AML-193 (cell line): ENCODE measurements at regions not wholly inside any gene's neighbourhood (a gene's known extent, or its start where the extent isn't known, plus 50 kb on each side); places are given as distances from the start of the nearest gene placed in this dataset.

Experiments
- DNase-seq, 2 experiments: peaks; one replicate each; lab custom pipeline; 2025; lab: John Stamatoyannopoulos, UW

DNA sequence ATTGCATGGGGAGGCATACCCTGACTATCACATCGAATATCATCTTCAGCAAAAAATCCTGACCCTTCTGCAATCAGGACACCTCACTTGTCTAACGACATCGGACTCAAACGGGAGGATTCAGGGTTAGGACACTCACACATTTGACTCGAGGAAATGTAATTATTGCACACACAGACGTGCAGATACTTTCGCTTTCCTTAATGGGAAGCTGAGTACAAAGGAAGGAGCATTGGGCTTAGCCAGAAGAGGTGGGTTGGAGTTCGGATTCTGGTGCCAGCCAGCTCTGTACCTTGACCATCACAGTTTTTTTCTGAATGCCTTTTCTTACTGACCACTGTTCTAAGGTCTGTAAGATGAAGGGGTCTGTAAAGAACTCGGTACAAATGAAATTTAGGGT, 260.4 kb downstream of the GALC start:
- no peak for DNase-seq

- no peak for DNase-seq
These were observed 267.7 kb downstream of the GALC start for GRCh38 chr14:87725318-87725717.

GRCh38 chr14:87712396-87713090, 280.4 kb downstream of the GALC start:
- no peak for DNase-seq

- no peak for DNase-seq
These were observed 287.5 kb downstream of the GALC start for GRCh38 chr14:87705439-87705896.

GRCh38 chr14:87698481-87698880, 294.5 kb downstream of the GALC start:
- DNase-seq, result no peak

GRCh38 chr14:87696485-87696884, 296.5 kb downstream of the GALC start:
- no peak for DNase-seq

GRCh38 chr14:87691042-87691881, 301.7 kb downstream of the GALC start:
- no peak for DNase-seq

DNA sequence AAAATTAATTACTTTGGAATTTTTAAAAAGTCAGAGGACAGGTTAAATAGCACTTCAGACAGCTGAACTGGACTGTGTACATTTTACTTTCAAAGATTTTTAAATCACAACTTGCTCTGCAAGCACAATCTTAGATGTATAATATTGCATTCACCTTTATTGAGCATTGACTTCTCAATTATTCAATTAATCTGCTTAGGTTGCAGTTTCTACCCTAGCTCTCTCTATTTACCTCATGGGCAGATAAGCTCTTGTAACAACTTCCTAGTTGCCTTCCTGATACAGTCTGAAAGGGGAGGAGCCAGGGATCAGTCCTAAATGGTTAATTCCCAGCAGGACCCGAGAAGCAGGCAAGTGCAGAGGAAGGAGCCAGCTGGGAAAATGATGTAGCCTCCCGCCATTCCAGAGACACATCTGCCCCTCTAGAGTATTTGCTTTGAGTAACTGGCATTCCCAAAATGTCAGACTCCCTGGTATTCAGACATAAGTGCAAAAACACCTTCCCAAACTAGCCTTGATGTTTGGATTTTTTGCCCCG, 302.8 kb downstream of the GALC start:
- no peak for DNase-seq

DNA sequence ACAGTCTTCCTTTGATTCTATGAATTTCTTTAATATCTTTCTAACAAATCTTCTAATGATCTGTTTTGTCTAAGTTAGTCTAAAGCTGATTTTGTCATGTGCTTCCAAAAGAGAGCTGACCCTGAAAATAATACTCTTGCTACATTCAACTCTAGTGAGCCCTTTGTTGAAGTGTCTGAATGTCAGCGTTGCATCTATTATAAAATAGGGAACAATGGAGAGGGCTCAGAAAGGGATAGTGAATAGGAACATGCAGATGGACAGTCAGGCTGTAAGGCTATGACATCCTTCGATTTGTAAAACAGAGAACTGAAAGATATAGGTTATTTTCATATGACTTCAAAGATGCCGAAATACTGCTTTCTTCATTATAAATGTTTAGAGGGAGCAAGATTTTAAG, 304.5 kb downstream of the GALC start:
- DNase-seq, result no peak

DNA sequence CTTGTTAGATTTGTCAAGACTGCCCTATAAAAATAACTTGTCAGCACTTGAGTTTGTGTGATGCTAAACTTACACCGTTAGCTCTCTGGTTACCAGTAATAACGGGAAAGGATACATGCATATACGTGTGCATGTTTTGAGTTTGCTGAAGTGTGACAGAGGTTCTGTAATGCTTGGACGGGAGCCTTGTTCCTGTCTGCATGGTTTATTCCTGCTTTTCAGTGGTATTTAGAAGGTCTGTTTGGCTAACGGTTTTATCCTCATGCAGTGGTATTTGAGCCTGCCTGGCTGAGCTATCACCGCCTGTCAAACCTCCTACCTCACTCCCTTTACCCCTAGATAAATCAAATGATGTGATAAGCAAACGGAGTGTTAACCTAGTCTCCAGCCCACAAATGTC, 305.6 kb downstream of the GALC start:
- DNase-seq, result no peak

DNA sequence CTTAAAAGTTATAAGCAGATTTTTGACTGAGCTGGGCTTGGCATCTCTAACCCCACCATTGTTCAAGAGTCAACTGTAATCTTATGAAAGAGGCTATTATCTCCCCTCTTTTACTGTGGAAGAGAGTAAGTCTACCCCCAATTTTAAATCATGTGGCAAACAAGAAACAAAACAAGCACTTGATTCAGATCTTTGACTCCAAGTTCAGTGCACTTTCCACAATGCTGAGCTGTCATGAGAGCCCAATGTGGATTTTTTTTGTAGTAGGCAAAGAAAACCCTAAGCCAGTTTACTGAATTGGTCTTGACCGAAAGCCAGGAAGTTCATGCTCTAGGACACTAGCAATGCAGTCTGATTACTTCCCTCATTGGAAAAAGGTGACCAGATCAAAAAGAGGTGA, 306.2 kb downstream of the GALC start:
- DNase-seq, result no peak

DNA sequence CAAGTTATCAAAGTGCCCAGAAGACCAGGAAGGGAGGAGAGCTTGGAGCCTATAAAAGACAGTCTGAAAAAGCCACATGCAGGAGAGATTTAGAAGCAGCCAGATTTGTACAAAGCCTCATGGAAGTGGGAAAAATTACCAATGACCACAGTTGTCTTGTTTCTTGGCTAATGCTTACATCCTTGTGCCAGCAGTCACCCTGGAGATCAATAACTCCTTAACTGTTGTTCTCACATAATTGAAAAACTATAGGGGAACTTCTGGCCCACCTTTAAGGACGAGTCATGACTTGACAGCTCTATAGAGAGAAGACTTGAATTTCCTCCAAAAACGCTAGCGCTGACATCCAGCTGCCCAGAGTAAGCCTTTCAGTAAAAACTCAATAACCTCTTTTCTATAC, 313.1 kb downstream of the GALC start:
- no peak for DNase-seq

DNA sequence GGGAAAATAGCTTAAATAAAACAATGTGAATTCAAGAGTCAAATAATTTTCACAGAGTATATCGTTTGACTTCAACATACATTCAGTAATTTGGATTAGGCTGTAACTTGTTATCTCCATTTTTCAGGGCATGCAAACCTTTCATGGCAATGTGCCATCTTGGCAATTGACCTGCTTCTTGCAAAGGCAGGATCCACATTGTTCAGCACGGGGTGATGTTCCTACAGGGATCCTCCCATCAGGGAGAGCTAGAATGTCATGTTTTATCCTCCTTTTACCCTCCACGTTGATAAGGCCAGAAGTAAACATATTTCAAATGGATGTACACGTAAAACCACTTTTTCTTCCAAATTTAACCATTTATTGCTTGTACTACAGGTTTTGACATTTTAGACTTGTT, 314.4 kb downstream of the GALC start:
- DNase-seq, result no peak

DNA sequence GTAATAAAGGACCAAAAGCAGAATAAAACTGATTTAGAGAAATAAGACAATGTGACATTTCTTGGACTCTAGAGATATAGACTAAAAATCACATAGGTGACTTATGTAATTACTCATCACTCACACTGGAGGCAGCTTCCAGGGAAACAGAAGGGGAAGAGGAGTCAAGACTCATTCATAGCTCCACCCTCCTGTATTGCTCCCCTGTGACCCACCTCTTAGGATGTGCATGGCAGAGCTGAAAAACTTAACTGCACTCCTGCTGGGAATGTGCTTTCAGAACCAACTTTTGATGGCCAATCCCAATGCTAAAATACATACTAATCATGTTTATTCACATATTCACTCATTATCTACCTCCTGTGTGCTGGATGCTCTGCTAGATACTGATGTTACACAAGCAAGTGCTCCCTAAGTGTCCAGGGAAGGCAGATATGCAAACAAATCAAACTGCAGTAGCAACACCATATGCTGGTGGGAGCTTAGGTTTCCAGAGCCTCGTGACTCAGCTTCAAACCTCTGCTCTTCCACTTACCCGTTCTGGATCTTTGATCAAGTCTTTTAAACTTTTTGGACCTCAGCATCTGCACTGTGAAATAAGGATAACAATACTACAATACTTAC, 316.1 kb downstream of the GALC start:
- no peak for DNase-seq

DNA sequence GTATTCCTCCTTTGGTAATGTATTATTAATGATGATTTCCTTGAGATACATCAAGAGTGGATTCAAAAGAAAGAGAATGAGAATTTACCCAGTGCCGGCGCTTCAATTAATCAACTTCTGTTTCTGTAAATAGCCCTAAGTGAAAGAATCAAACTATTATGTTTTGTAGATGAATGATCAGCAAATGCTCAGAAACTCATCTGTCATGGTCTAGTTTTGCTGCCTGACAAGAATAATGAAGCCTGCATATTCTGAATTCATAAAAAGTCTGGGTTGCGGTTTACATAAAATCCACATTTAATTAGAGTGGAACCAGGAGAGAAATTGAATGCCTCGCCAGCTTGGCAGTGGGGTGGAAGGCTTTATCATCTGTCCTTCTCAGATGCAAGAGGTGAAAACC, 325.3 kb downstream of the GALC start:
- no peak for DNase-seq

- DNase-seq, result no peak
These were observed 336.7 kb downstream of the GALC start for GRCh38 chr14:87656315-87656714.

DNA sequence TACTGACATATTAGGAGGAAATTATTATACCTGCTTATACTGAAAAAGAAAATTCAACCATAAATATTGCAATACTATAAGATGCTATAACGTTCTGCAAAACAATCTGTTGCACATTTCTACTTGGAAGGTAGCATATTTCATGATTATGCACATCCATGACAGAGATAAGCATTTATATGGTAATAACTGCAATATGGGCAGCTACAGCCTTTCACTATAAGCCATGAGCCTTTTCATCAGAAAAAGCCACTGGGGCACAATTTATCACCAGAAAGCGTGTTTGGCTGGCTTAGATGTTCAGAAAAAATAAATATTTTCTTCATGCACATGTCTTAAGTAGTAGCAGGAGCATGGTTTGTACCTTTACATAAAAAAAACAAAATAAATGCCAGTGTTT, 340.7 kb downstream of the GALC start:
- DNase-seq, result no peak

- no peak for DNase-seq
These were observed 348.3 kb downstream of the GALC start for GRCh38 chr14:87644689-87645088.

- DNase-seq, result no peak
These were observed 350.0 kb downstream of the GALC start for GRCh38 chr14:87643005-87643404.

- no peak for DNase-seq
These were observed 352.4 kb downstream of the GALC start for GRCh38 chr14:87640553-87640952.

DNA sequence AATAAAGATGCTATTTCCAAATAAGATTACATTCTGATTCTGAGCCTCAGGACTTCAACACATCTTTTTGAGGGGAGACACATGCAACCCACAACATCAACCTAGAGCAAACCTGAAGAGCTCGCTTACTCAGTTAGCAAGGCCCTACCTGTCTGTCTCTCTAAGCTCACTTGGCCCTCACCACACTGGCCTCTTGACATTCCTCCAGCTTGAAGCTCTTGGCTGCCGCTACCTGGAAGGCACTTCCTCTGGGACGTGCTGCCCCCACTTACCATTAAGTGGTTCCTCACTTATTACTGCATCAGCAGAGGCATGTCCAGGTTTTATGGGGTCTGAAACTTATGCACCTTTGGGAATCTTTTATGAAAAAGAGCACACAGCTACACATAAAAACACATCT, 354.8 kb downstream of the GALC start:
- no peak for DNase-seq

GRCh38 chr14:87635442-87635841, 357.5 kb downstream of the GALC start:
- DNase-seq, result no peak

GRCh38 chr14:87632796-87633195, 360.2 kb downstream of the GALC start:
- no peak for DNase-seq
